Stimulated activated CD8-positive, alpha-beta memory T cell treated with anti-CD3 and anti-CD28 coated beads, Interleukin-15, amount 100 ng/mL, for 24 hours (primary cell): ENCODE measurements at regions not wholly inside any gene's neighbourhood (a gene's known extent, or its start where the extent isn't known, plus 50 kb on each side); places are given as distances from the start of the nearest gene placed in this dataset.
"Not testable (repeated sequence)": the region's sequence is repeated elsewhere in the genome, so short reads cannot be mapped to it uniquely, and the experiment has no call there.

Source experiments
- DNase-seq: peaks from one replicate; pipeline ENCODE4 v3.0.0-alpha.2; 2020; ENCODE audit warnings: low read depth

DNA sequence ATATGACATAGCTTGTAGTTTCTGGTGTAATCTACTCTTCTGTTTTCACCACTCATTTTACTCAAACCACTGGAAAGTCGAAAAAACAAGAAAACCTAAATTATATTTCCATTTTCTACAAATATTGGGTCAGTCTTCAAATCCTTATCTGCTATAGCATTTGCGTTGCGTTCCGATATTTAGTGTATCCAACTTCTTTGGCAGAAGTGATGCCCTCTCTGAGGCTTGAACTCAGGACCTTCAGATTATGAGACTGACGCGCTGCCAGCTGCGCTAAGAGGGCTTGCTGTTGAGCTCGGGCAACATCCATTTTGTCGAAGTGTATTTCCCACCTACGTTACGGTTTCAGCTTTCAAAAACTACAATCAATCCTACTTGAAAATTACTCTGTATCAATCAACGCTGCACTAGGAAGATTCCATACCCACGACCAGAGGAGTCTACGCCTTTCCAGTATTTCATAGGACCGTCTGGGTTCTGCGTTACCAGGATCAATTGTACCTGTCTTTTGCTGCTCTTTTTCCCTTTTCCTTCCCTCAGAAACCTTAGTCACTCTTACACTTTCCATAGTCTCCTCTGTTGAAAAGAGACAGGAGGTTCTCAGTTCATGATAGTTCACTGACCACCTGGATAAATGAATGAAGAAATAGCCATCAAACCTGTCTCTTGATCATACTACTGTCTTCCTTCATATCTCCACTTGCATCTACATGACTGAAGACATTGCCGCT, 140.5 kb upstream of the ZNF322 start:
- not testable (repeated sequence) for DNase-seq

GRCh38 chr6:26803762-26804161, 144.2 kb upstream of the ZNF322 start:
- DNase-seq, result not testable (repeated sequence)

DNA sequence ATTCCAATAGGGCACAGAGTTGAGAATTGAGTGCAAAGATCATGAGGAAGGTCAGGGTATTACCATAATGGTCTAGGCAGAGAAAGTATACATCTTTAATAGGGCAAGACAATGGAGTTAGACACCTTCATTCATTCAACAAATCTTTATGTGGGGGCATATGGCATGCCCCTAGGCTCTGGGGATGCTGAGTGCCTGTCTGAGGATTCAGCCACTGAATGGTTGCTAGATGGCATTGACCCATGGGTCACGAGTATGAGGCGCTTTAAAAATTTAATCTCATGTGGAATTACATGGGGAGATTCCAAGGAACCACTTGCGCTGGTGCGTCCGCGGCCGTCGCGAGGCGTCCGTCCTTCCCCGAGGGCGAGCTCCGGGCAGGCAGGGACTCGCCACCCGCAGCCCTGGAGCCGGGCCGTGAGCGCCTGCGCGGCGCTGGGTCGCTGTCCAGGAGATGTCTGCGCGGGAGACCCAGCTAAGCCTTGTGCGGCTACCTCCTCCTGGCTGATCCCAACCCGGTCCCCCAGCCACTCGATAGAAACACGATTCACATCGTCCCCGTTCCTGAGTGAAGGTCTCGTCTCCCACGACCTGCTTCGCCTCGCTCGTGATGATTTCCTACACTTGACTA, 152.1 kb upstream of the ZNF322 start:
- DNase-seq, result not testable (repeated sequence)

DNA sequence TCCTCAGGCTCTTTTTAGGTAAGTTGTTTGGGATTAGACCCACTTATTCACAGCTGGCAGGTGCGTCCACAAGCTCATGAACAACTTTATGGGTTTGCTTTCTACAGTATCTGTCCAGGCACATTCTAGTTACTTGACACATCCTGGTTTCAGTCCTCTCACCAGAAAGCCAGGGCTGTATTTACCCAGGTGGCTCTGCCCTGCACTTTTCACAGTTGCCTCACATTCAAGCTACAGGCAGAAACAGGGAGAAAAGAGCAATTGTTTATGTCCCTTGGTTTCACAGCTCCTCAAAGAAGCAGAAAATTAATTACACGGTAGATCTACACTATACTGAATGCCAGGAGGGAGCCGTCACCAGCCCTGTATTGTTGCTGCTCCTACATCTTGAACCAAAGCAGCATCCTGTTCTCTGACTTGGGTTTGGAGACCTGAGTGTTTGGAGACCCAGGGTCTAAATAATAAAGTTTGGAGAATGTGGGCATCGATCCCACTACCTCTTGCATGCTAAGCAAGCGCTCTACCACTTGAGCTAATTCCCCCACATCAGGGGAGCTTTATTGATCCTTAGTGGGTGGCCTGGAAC, 159.2 kb upstream of the ZNF322 start:
- not testable (repeated sequence) for DNase-seq

DNA sequence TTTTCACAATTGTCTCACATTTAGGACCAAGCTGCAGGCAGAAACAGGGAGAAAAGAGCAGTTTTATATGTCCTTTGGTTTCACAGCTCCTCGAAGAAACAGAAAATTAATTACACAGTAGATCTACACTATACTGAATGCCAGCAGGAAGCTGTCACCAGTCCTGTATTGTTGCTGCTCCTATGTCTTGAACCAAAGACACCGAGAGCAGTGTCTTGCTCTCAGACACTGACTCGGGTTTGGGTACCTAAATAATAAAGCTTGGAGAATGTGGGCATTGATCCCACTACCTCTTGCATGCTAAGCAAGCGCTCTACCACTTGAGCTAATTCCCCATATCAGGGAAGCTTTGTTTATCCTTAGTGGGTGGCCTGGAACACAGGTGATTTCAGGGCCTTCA, 168.4 kb upstream of the ZNF322 start:
- not testable (repeated sequence) for DNase-seq

GRCh38 chr6:26829480-26829879, 169.9 kb upstream of the ZNF322 start:
- not testable (repeated sequence) for DNase-seq

DNA sequence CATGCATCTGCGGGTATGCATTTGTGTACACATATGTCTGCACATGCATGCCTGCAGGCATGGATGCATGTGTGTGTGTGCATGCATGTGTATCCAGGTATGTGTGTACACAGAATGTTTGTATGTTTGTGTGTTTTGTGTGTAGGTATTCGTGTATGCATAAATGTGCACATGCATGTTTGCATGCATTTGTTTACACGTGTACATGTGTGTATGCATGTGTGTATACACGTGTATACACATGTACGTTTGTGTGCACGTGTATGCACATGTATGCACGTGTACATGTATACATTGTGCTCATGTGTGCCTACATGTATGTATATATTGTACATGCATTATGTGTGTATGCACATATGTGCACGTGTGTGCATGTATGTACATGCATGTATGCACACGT, 171.4 kb upstream of the ZNF322 start:
- DNase-seq, result not testable (repeated sequence)

DNA sequence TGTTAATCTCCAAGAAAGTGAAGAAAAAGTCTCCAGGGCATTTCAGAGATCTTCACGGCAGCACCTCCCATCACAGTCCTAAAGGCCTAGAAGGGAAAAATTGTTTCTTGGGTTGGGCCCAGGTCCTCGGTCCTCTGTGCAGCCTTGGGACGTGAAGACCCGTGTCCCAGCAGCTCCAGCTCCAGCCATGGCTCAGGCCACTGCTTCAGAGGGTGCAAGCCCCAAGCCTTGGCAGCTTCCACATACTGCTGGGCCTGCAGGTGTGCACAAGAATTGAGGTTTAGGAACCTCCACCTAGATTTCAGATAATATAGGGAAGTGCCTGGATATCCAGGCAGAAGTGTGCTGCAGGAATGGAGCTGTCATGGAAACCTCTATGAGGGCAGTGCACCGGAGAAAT, 176.2 kb upstream of the ZNF322 start:
- DNase-seq, result not testable (repeated sequence)

- DNase-seq, result not testable (repeated sequence)
Observed at GRCh38 chr6:26836657-26837056, 177.1 kb upstream of the ZNF322 start.

- DNase-seq, result not testable (repeated sequence)
Observed at GRCh38 chr6:26844823-26845222, 185.3 kb upstream of the ZNF322 start.

- not testable (repeated sequence) for DNase-seq
Observed at GRCh38 chr6:26857289-26857688, 197.7 kb upstream of the ZNF322 start.

- DNase-seq, result not testable (repeated sequence)
Observed at GRCh38 chr6:26859067-26859770, 199.7 kb upstream of the ZNF322 start.

GRCh38 chr6:26859771-26860163, 200.2 kb upstream of the ZNF322 start:
- DNase-seq, result not testable (repeated sequence)

- not testable (repeated sequence) for DNase-seq
Observed at GRCh38 chr6:26861913-26862312, 202.4 kb upstream of the ZNF322 start.

- not testable (repeated sequence) for DNase-seq
Observed at GRCh38 chr6:26863641-26864040, 204.1 kb upstream of the ZNF322 start.

DNA sequence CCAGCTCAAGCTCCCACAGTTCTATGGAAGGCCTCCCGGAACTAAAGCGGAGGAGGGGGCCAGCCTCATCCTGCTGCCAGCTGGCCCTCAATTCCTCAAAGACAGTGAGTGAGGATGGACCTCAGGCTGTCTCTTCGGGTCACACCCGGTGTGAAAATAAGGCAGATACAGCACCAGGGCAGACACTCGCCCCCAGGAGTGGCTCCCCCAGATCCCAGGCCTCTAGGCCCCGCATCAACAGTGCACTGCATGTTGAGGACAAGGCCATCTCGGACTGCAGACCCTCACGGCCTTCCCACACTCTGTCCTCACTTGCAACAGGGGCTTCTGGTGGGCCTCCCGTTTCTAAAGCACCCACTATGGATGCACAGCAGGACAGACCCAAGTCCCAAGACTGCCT, 239.2 kb upstream of the ZNF322 start:
- DNase-seq, result not testable (repeated sequence)

DNA sequence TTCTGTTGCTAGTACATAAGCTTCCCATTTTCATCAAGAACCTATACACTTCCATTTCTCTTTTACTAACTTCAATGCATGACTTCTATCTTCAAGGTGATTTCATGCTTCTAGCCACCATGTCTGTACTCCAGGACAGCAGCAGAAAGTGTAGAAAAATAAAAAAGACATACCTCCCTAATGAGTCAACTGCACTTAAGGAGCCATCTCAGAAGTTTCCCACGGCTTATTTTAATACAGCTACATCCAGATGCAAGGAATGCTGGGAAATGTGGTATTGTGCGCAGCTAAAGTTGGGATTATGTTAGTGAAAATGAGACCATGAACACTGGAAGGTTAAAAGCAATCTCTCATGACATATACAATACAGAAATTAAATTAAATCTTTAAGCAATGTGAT, 264.7 kb upstream of the ZNF322 start:
- DNase-seq, result not testable (repeated sequence)

- not testable (repeated sequence) for DNase-seq
Observed at GRCh38 chr6:26928190-26928589, 268.6 kb upstream of the ZNF322 start.

GRCh38 chr6:26937258-26937657, 277.7 kb upstream of the ZNF322 start:
- not testable (repeated sequence) for DNase-seq

DNA sequence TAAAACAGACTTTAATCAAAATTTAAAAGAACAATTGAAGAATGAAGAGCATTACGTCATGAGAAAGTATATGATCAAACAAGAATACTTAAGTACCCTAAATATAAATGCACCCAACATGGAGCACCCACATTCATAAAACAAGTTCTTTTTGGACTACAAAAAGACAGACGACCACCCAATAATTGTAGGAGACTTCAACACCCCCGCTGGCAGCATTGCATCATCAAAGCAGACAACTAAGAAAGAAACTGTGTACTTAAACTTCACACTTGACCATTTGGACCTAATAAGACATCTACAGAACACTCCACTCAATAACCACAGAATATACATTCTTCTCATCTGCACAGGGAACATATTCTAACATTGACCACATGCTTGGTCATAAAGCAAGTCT, 291.7 kb upstream of the ZNF322 start:
- DNase-seq, result not testable (repeated sequence)

GRCh38 chr6:26956078-26956600, 291.4 kb upstream of the PRSS16 start:
- peak; percentile 5 for DNase-seq

DNA sequence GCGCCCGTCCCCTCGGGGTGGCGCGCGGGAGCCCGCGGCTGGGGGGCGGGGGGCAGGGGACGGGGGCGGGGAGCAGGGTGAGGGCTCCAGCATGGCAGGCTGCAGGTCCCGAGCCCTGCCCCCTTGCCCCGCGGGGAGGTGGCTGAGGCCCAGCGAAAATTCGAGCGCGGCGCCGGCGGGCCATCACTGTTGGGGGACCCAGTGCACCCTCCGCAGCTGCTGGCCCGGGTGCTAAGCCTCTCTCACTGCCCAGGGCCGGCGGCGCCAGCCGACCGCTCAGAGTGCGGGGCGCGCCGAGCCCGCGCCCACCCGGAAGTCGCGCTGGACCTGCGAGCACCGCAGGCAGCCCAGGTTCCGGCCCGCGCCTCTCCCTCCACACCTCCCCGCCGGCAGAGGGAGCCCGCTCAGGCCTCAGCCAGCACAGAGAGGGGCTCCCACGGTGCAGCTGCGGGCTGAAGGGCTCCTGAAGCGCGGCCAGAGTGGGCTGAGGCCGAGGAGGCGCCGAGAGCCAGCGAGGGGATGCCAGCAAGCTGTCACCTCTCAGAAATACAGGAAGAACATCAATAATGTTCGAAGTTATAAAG, 290.8 kb upstream of the PRSS16 start:
- peak; percentile 51 for DNase-seq
